Neural progenitor cell (in vitro differentiated cells): ENCODE measurements at regions not wholly inside any gene's neighbourhood (a gene's known extent, or its start where the extent isn't known, plus 50 kb on each side); places are given as distances from the start of the nearest gene placed in this dataset.
"Not testable (repeated sequence)": the region's sequence is repeated elsewhere in the genome, so short reads cannot be mapped to it uniquely, and the experiment has no call there.

ENCODE experiments used
- DNase-seq: peaks from one replicate; pipeline ENCODE4 v3.0.0-alpha.2; 2016; ENCODE audit warnings: low spot score
- H2AFZ ChIP-seq: fragments of 200-600 bp; sonication (generic); replicated peaks from 2 replicates; pipeline ENCODE4 v1.6.1; 2016; ENCODE audit warnings: antibody characterized with exemption
- H3F3A ChIP-seq: fragments of 200-600 bp; sonication (generic); 2 replicates; pipeline ENCODE4 v1.6.1; 2016; ENCODE audit warnings: antibody characterized with exemption, low read depth
- H3K27ac ChIP-seq: fragments of 200-600 bp; sonication (generic); 2 replicates; pipeline ENCODE4 v1.5.1; 2016; ENCODE audit warnings: mild to moderate bottlenecking
- H3K27me3 ChIP-seq: fragments of 200-600 bp; sonication (generic); 2 replicates; pipeline ENCODE4 v1.6.1; 2016; ENCODE audit warnings: mild to moderate bottlenecking, moderate library complexity
- H3K36me3 ChIP-seq: fragments of 200-600 bp; sonication (generic); 2 replicates; pipeline ENCODE4 v1.5.1; 2016
- H3K4me1 ChIP-seq: fragments of 200-600 bp; sonication (generic); 2 replicates; pipeline ENCODE4 v1.6.1; 2016; ENCODE audit warnings: mixed run types
- H3K4me2 ChIP-seq: fragments of 200-600 bp; sonication (generic); 2 replicates; pipeline ENCODE4 v1.6.1; 2016
- H3K4me3 ChIP-seq: fragments of 200-600 bp; sonication (generic); 2 replicates; pipeline ENCODE4 v1.5.1; 2016
- H3K79me2 ChIP-seq: fragments of 200-600 bp; sonication (generic); 2 replicates; pipeline ENCODE4 v1.6.1; 2016; ENCODE audit warnings: low read depth
- H3K9ac ChIP-seq: fragments of 200-600 bp; sonication (generic); 2 replicates; pipeline ENCODE4 v1.6.1; 2016
- H3K9me3 ChIP-seq: fragments of 200-600 bp; sonication (generic); 2 replicates; pipeline ENCODE4 v1.5.1; 2016; ENCODE audit warnings: low read depth
- H4K20me1 ChIP-seq: fragments of 200-600 bp; sonication (generic); 2 replicates; pipeline ENCODE4 v1.6.1; 2016; ENCODE audit warnings: low read depth
- H3K27ac Mint-ChIP-seq: 3 replicates; pipeline ENCODE4 v1.8.0; 2021; ENCODE audit warnings: mixed read lengths
- H3K27me3 Mint-ChIP-seq: 2 replicates; pipeline ENCODE4 v1.8.0; 2022; ENCODE audit warnings: low read depth, mild to moderate bottlenecking, inconsistent platforms, moderate library complexity, mixed read lengths; ENCODE audit not compliant: insufficient read depth
- H3K36me3 Mint-ChIP-seq: 3 replicates; pipeline ENCODE4 v1.8.0; 2021; ENCODE audit warnings: mixed read lengths
- H3K4me1 Mint-ChIP-seq: 3 replicates; pipeline ENCODE4 v1.8.0; 2021; ENCODE audit warnings: mixed read lengths
- H3K4me3 Mint-ChIP-seq: 3 replicates; pipeline ENCODE4 v1.8.0; 2021; ENCODE audit warnings: mild to moderate bottlenecking, moderate library complexity, mixed read lengths
- H3K9me3 Mint-ChIP-seq: 3 replicates; pipeline ENCODE4 v1.8.0; 2020; ENCODE audit warnings: mixed read lengths
- EZH2 ChIP-seq: fragments of 200-600 bp; sonication (generic); IDR thresholded peaks from 2 replicates; pipeline ENCODE4 v1.6.1; 2017; ENCODE audit warnings: antibody characterized with exemption, mild to moderate bottlenecking, moderate library complexity
- EZH2phosphoT487 ChIP-seq: fragments of 200-600 bp; sonication (generic); IDR thresholded peaks from 2 replicates; pipeline ENCODE4 v1.6.1; 2017; ENCODE audit warnings: antibody characterized with exemption
- TF ChIP-seq, protein P1 (sequence below): fragments of 200-600 bp; sonication (generic); IDR thresholded peaks from 2 replicates; pipeline ENCODE4 v1.5.1; 2017; ENCODE audit warnings: antibody characterized with exemption, mild to moderate bottlenecking

DNA sequence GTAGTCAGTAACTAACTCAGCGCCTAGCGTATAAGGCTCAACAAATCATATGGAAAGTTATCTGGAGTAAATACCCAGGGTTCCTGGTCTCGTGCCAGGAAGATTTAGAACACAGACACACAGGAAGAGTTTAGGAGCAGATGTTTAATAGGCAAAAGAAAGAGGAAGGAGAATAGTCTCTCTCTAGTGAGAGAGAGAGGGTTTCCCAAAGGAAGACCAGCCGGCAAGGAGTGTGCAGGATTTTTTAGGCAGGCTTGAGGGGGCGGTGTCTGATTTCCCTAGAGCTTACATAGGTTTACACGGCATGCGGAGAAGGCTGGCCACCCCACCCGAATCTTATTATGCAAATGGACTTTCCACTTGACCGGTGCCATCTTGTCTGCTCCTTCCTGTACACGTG is 284.0 kb upstream of the FRG1 start:
- no peak for DNase-seq
- Histone ChIP-seq H3K9ac (no peak overlapping the region), H3K79me2 (no peaks in the 10 kb centered on the region), H3F3A (peaks cover 3% of the 10 kb centered on the region), H3K4me3 (no peak overlapping the region), H2AFZ (no peak overlapping the region), H3K4me2 (no peak overlapping the region), H3K36me3 (no peaks in the 10 kb centered on the region), H3K27ac (no peak overlapping the region), H3K27me3 (peaks cover 22% of the 10 kb centered on the region), H3K9me3 (no peaks in the 10 kb centered on the region), H3K4me1 (no peaks in the 10 kb centered on the region), H4K20me1 (no peaks in the 10 kb centered on the region)
- peaks cover 6% of the 10 kb centered on the region for H3K4me1 Mint-ChIP-seq
- no peak overlapping the region for H3K27ac Mint-ChIP-seq
- H3K27me3 Mint-ChIP-seq = peaks cover 2% of the 10 kb centered on the region
- TF ChIP-seq EZH2 = no peak
- TF ChIP-seq EZH2phosphoT487 = no peak
- TF ChIP-seq, protein P1, sequence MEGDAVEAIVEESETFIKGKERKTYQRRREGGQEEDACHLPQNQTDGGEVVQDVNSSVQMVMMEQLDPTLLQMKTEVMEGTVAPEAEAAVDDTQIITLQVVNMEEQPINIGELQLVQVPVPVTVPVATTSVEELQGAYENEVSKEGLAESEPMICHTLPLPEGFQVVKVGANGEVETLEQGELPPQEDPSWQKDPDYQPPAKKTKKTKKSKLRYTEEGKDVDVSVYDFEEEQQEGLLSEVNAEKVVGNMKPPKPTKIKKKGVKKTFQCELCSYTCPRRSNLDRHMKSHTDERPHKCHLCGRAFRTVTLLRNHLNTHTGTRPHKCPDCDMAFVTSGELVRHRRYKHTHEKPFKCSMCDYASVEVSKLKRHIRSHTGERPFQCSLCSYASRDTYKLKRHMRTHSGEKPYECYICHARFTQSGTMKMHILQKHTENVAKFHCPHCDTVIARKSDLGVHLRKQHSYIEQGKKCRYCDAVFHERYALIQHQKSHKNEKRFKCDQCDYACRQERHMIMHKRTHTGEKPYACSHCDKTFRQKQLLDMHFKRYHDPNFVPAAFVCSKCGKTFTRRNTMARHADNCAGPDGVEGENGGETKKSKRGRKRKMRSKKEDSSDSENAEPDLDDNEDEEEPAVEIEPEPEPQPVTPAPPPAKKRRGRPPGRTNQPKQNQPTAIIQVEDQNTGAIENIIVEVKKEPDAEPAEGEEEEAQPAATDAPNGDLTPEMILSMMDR = no peak
- no peak overlapping the region for H3K4me3 Mint-ChIP-seq
- peaks cover 8% of the 10 kb centered on the region for H3K9me3 Mint-ChIP-seq
- no peaks in the 10 kb centered on the region for H3K36me3 Mint-ChIP-seq

DNA sequence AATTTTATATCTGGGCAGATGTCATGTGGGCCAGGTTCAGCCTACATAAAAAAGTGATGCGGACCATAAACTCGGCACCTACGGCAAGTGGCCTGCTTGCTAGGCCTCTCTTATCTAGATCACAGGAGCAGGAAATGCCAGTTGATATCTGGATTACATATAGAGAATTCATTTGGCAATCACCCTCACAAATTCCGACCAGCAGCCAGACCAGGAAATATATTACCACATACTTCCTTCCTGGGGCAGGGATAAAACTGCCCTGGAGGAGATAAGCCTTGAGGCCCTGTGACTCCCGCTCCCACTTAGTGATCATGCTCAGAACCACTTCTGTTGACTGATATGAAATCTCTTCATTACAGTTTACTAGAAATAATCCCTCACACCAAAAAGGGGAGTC is 282.4 kb upstream of the FRG1 start:
- H3K27ac Mint-ChIP-seq, H3K79me2 ChIP-seq, H3K4me3 ChIP-seq, H3F3A ChIP-seq, H3K9me3 Mint-ChIP-seq, H3K27ac ChIP-seq, H3K27me3 Mint-ChIP-seq, H2AFZ ChIP-seq, H4K20me1 ChIP-seq, H3K36me3 ChIP-seq, H3K4me1 Mint-ChIP-seq, H3K9me3 ChIP-seq, DNase-seq, H3K36me3 Mint-ChIP-seq, H3K4me3 Mint-ChIP-seq, H3K4me1 ChIP-seq, H3K4me2 ChIP-seq, H3K9ac ChIP-seq: not testable (repeated sequence)
- peaks cover 24% of the 10 kb centered on the region for H3K27me3 ChIP-seq

DNA sequence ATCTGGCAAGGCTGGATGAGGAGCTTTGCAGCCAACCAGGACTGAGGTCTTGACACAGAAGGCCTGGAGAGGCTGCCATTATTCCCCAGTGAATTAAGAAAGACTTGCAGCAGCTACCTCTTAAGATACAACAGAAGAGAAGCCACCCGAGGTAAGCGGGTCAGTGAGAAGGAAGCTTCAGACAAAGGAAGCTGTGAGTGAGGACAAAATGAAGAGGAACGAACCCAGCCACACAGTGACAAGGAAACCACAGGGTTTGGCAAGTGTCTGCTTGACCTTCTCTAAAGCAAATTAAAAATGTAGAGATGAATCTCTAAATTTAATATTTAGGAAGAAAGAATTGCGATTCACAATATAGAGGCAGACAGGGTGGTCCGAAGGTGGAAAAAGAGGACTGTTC is 281.8 kb upstream of the FRG1 start:
- not testable (repeated sequence) for H3K36me3 ChIP-seq, H3K4me1 Mint-ChIP-seq, H2AFZ ChIP-seq, H3K36me3 Mint-ChIP-seq, H4K20me1 ChIP-seq, H3K79me2 ChIP-seq, H3K4me3 Mint-ChIP-seq, H3K4me1 ChIP-seq, H3K27ac Mint-ChIP-seq, H3K9me3 ChIP-seq, DNase-seq, H3K4me2 ChIP-seq, H3K4me3 ChIP-seq, H3F3A ChIP-seq, H3K9ac ChIP-seq, H3K27me3 Mint-ChIP-seq, H3K27ac ChIP-seq
- H3K9me3 Mint-ChIP-seq = peaks cover 11% of the 10 kb centered on the region
- H3K27me3 ChIP-seq = peaks cover 24% of the 10 kb centered on the region

DNA sequence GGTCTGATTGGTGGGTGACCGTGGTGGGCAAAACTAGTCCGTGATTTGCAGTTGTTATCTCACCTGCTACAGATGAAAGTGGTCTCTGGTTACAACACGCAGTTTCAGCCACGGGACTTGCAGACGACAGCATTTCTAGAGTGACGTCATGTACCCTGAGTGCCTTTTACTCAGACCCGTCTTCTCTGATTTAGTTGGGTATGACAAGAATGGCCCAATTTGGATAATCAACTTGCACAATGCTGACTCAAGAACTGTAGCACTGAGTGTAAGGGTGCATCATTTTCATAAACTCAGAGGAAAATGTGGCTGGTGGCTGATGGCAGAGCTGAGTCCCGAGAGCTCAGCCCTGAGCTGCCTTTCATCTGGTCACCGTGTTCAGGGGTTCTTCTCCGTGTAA is 281.4 kb upstream of the FRG1 start:
- TF ChIP-seq, protein P1 = no peak
- TF ChIP-seq EZH2phosphoT487 (no peak), EZH2 (no peak)
- Histone ChIP-seq H3K79me2 (no peaks in the 10 kb centered on the region), H3K4me1 (no peaks in the 10 kb centered on the region), H3K4me3 (no peak overlapping the region), H2AFZ (no peak overlapping the region), H3K9me3 (no peaks in the 10 kb centered on the region), H3K27ac (no peak overlapping the region), H3K4me2 (no peak overlapping the region), H3K9ac (no peak overlapping the region), H3K27me3 (peaks cover 24% of the 10 kb centered on the region), H4K20me1 (no peaks in the 10 kb centered on the region), H3F3A (no peaks in the 10 kb centered on the region), H3K36me3 (no peaks in the 10 kb centered on the region)
- peaks cover 12% of the 10 kb centered on the region for H3K9me3 Mint-ChIP-seq
- H3K27me3 Mint-ChIP-seq = peaks cover 2% of the 10 kb centered on the region
- H3K27ac Mint-ChIP-seq = no peak overlapping the region
- DNase-seq = no peak
- H3K4me3 Mint-ChIP-seq = no peak overlapping the region
- peaks cover 6% of the 10 kb centered on the region for H3K4me1 Mint-ChIP-seq
- no peaks in the 10 kb centered on the region for H3K36me3 Mint-ChIP-seq
